Mesenchymal stem cell (in vitro differentiated cells and primary cell): ENCODE measurements at regions not wholly inside any gene's neighbourhood (a gene's known extent, or its start where the extent isn't known, plus 50 kb on each side); places are given as distances from the start of the nearest gene placed in this dataset.

Experiments used
- DNase-seq: peaks from one replicate; pipeline ENCODE4 v3.0.0-alpha.2; 2013
- H2AFZ ChIP-seq: one replicate; pipeline ENCODE4 v1.6.1; 2013; ENCODE audit warnings: low read depth, mild to moderate bottlenecking, control low read depth, inconsistent platforms, low read length, moderate library complexity
- H2AK5ac ChIP-seq: 2 replicates; pipeline ENCODE4 v1.6.1; 2013; ENCODE audit warnings: low read length, moderate library complexity, mild to moderate bottlenecking, inconsistent platforms; ENCODE audit not compliant: severe bottlenecking
- H2BK120ac ChIP-seq: one replicate; pipeline ENCODE4 v1.6.1; 2013; ENCODE audit warnings: low read depth, mild to moderate bottlenecking, inconsistent platforms, low read length, moderate library complexity
- H2BK12ac ChIP-seq, 2 experiments: one replicate each; pipeline ENCODE4 v1.6.1; 2013; ENCODE audit warnings: inconsistent platforms in 2 of 2, low read length in 2 of 2, mild to moderate bottlenecking in 2 of 2, moderate library complexity in 2 of 2, control low read depth in 1 of 2
- H2BK15ac ChIP-seq: one replicate; pipeline ENCODE4 v1.6.1; 2013; ENCODE audit warnings: mild to moderate bottlenecking, low read depth, inconsistent platforms; ENCODE audit not compliant: poor library complexity, severe bottlenecking
- H2BK5ac ChIP-seq: 2 replicates; pipeline ENCODE4 v1.6.1; 2013; ENCODE audit warnings: low read depth, mild to moderate bottlenecking, low read length, control low read depth, inconsistent platforms; ENCODE audit not compliant: poor library complexity, severe bottlenecking
- H3K14ac ChIP-seq, 2 experiments: one replicate each; pipeline ENCODE4 v1.6.1; 2013; ENCODE audit warnings: inconsistent platforms in 2 of 2, low read length in 2 of 2, control low read depth in 1 of 2, mild to moderate bottlenecking in 1 of 2, moderate library complexity in 1 of 2
- H3K18ac ChIP-seq, 2 experiments: one replicate each; pipeline ENCODE4 v1.6.1; 2013; ENCODE audit warnings: inconsistent platforms in 2 of 2, low read length in 2 of 2, control low read depth in 1 of 2, low read depth in 1 of 2, mild to moderate bottlenecking in 1 of 2
- H3K23ac ChIP-seq, 2 experiments: one replicate each; pipeline ENCODE4 v1.6.1; 2013; ENCODE audit warnings: inconsistent platforms in 2 of 2, low read length in 2 of 2, mild to moderate bottlenecking in 2 of 2, moderate library complexity in 2 of 2, control low read depth in 1 of 2
- H3K27ac ChIP-seq: 2 replicates; pipeline ENCODE4 v1.5.1; 2013; ENCODE audit warnings: mild to moderate bottlenecking, moderate library complexity, low read length, control low read depth, inconsistent platforms; ENCODE audit not compliant: poor library complexity, severe bottlenecking
- H3K27me3 ChIP-seq, 2 experiments: 2 replicates each; pipeline versions ENCODE4 v1.6.1 to v1.7.0; 2013; ENCODE audit warnings: low read length in 2 of 2, mild to moderate bottlenecking in 2 of 2, moderate library complexity in 2 of 2, control low read depth in 1 of 2, inconsistent platforms in 1 of 2; ENCODE audit not compliant: control insufficient read depth in 1 of 2, insufficient read depth in 1 of 2
- H3K36me3 ChIP-seq, 2 experiments: 2 replicates each; pipeline versions ENCODE4 v1.6.1 to v1.7.0; 2013; ENCODE audit warnings: low read length in 2 of 2, control low read depth in 1 of 2, inconsistent platforms in 1 of 2, low read depth in 1 of 2, mild to moderate bottlenecking in 1 of 2; ENCODE audit not compliant: insufficient read depth in 2 of 2, control insufficient read depth in 1 of 2
- H3K4ac ChIP-seq, 2 experiments: one replicate each; pipeline ENCODE4 v1.6.1; 2013; ENCODE audit warnings: inconsistent platforms in 2 of 2, low read length in 2 of 2, mild to moderate bottlenecking in 2 of 2, moderate library complexity in 2 of 2, control low read depth in 1 of 2, low read depth in 1 of 2
- H3K4me1 ChIP-seq: 2 replicates; pipeline ENCODE4 v1.6.1; 2013; ENCODE audit warnings: low read depth, low read length, control low read depth; ENCODE audit not compliant: control insufficient read depth, insufficient read depth
- H3K4me2 ChIP-seq: 2 replicates; pipeline ENCODE4 v1.6.1; 2013; ENCODE audit warnings: low read length, mild to moderate bottlenecking, inconsistent platforms; ENCODE audit not compliant: poor library complexity, severe bottlenecking
- H3K4me3 ChIP-seq, 2 experiments: 2 replicates each; pipeline versions ENCODE4 v1.5.1 to v1.7.0; 2013; ENCODE audit warnings: low read length in 2 of 2, mild to moderate bottlenecking in 2 of 2, control low read depth in 1 of 2, low read depth in 1 of 2; ENCODE audit not compliant: insufficient read depth in 1 of 2
- H3K79me1 ChIP-seq: replicated peaks from 2 replicates; pipeline ENCODE4 v1.6.1; 2013; ENCODE audit warnings: mild to moderate bottlenecking, control low read depth, low read length, inconsistent platforms; ENCODE audit not compliant: poor library complexity, severe bottlenecking
- H3K9ac ChIP-seq: 2 replicates; pipeline ENCODE4 v1.7.0; 2013; ENCODE audit warnings: mild to moderate bottlenecking, low read length, moderate library complexity
- H3K9me3 ChIP-seq: 2 replicates; pipeline ENCODE4 v1.7.0; 2013; ENCODE audit warnings: mild to moderate bottlenecking, low read length; ENCODE audit not compliant: control insufficient read depth
- H4K8ac ChIP-seq: one replicate; pipeline ENCODE4 v1.6.1; 2013; ENCODE audit warnings: inconsistent platforms, mild to moderate bottlenecking, low read length, moderate library complexity
- H4K91ac ChIP-seq: one replicate; pipeline ENCODE4 v1.6.1; 2013; ENCODE audit warnings: mild to moderate bottlenecking, low read length, inconsistent platforms
- WGBS: methylation state at CpG from one replicate; pipeline ENCODE4 v1.1.7; 2013; ENCODE audit warnings: mixed read lengths; 5-methylcytosine and 5-hydroxymethylcytosine counted together

DNA sequence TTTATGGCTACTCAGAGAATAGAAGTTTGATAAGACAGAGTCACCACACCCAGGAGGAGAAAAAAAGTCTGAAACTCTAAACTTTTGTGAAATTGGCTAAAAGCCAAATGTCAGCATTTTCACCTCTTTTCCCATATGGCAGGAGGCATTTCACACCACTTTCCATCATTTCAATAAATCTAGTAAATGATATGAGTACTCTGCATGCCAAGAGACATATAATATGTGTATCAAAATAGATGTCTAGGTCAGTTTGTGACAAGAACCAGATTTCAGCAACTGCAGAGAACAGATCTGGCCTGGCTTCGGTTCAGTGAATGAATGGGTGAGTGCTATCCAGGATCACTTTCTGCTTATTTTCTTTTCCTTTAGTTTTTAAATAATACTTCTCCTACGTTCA is 470.8 kb downstream of the ENC1 start:
- no peak overlapping the region for H3K4ac ChIP-seq
- no peak overlapping the region for H3K4me3 ChIP-seq
- WGBS = 95% methylated on average over 2 of the region's 2 CpGs
- no peak overlapping the region for H2BK15ac ChIP-seq
- no peak overlapping the region for H4K91ac ChIP-seq
- H3K27me3 ChIP-seq = peaks cover 0 to 8% of the 10 kb centered on the region in 2 experiments
- no peak overlapping the region for H3K18ac ChIP-seq
- H2BK12ac ChIP-seq = no peak overlapping the region
- no peak overlapping the region for H3K9ac ChIP-seq
- no peak overlapping the region for H3K14ac ChIP-seq
- H2BK120ac ChIP-seq = no peak overlapping the region
- H3K4me1 ChIP-seq = peaks cover 6% of the 10 kb centered on the region
- H2AK5ac ChIP-seq = no peak overlapping the region
- DNase-seq = no peak
- H3K27ac ChIP-seq = no peak overlapping the region
- no peaks in the 10 kb centered on the region for H3K9me3 ChIP-seq
- no peak overlapping the region for H2AFZ ChIP-seq
- no peaks in the 10 kb centered on the region for H3K79me1 ChIP-seq
- no peaks in the 10 kb centered on the region for H3K36me3 ChIP-seq
- H2BK5ac ChIP-seq = no peak overlapping the region
- H4K8ac ChIP-seq = no peak overlapping the region
- no peak overlapping the region for H3K4me2 ChIP-seq
- H3K23ac ChIP-seq = no peak overlapping the region

DNA sequence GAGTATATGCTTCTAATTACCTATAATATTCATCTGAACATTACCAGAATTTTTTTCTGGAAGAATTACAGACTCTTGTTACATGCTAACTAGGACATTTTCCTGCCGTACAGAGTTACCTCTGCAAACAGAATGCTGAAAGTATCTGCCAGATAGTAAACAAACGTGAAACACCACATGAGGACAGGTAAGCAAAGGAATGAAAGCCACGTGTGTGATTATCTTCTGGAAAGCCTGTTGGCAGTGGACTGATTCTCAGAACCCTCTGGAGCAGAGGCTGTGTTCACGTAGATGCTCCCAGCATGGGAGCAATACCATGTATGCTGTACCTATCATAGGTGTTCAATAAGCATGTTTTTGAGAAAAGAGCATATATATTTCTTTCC is 472.6 kb downstream of the ENC1 start:
- H3K4me1 ChIP-seq = peaks cover 2% of the 10 kb centered on the region

DNA sequence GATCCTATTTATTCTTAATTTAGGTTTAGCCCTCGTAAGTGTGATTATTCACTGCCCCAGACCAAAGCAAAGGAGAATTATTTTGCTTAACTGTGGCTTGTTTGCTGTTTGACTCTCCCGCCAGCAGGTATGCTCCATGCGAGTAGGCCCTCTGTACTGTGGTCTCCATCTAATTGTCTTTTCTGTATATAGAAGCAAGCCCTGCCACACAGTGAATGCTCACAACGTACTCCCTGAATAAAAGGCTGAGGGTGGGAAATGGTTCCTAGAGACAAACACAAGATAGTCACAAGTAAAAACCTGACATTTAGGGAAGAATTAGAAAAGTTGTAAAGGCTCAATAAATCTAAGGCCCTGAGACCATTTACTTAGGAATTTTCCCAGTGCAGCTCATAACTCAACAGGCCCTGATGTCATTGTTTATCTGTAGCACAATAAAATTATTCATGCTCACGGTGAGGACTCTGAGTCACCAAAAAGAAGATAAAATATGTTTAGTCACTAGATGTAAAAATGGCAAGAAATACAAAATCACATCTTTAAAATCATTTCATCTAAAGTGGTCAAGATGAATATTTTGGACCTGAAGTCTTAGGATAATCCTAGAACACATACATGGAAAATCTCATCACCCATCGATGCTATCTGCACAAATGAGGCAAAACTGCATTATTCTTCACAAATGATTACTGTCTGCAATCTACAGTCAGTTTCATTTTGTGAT is 473.2 kb downstream of the ENC1 start:
- H2AFZ ChIP-seq = no peak overlapping the region
- H3K36me3 ChIP-seq = no peaks in the 10 kb centered on the region
- H2AK5ac ChIP-seq = no peak overlapping the region
- no peak overlapping the region for H4K91ac ChIP-seq
- no peak overlapping the region for H3K4me3 ChIP-seq
- H2BK15ac ChIP-seq = no peak overlapping the region
- no peak overlapping the region for H3K14ac ChIP-seq
- H3K9ac ChIP-seq = peak overlapping the region; percentile 39
- H3K23ac ChIP-seq = no peak overlapping the region
- 88% methylated on average over 3 of the region's 6 CpGs for WGBS
- H2BK5ac ChIP-seq = no peak overlapping the region
- H4K8ac ChIP-seq = no peak overlapping the region
- H3K79me1 ChIP-seq = no peaks in the 10 kb centered on the region
- no peak overlapping the region for H3K18ac ChIP-seq
- no peaks in the 10 kb centered on the region for H3K4me1 ChIP-seq
- H2BK120ac ChIP-seq = peak overlapping the region; percentile 30
- H3K9me3 ChIP-seq = no peaks in the 10 kb centered on the region
- peak; percentile 82 for DNase-seq
- no peak overlapping the region for H2BK12ac ChIP-seq
- H3K4me2 ChIP-seq = no peak overlapping the region
- no peak overlapping the region for H3K27ac ChIP-seq
- H3K27me3 ChIP-seq = peaks cover 0 to 8% of the 10 kb centered on the region in 2 experiments
- H3K4ac ChIP-seq = no peak overlapping the region

More for the DNA sequence above, 472.6 kb downstream of the ENC1 start:
- no peak overlapping the region for H2BK5ac ChIP-seq
- no peak overlapping the region for H2AFZ ChIP-seq
- H2BK12ac ChIP-seq = no peak overlapping the region
- no peak overlapping the region for H2AK5ac ChIP-seq
- H4K8ac ChIP-seq = no peak overlapping the region
- no peaks in the 10 kb centered on the region for H3K9me3 ChIP-seq
- H3K27me3 ChIP-seq = peaks cover 0 to 8% of the 10 kb centered on the region in 2 experiments
- no peak overlapping the region for H3K14ac ChIP-seq
- H3K4ac ChIP-seq = no peak overlapping the region
- WGBS = 89% methylated on average over 4 of the region's 4 CpGs
- no peak overlapping the region for H3K4me3 ChIP-seq
- no peak overlapping the region for H3K4me2 ChIP-seq
- no peak overlapping the region for H3K23ac ChIP-seq
- H3K36me3 ChIP-seq = no peaks in the 10 kb centered on the region
- H3K79me1 ChIP-seq = no peaks in the 10 kb centered on the region
- no peak overlapping the region for H2BK120ac ChIP-seq
- H4K91ac ChIP-seq = no peak overlapping the region
- peak overlapping the region; percentile 39 for H3K9ac ChIP-seq
- no peak overlapping the region for H3K18ac ChIP-seq
- H3K27ac ChIP-seq = no peak overlapping the region
- H2BK15ac ChIP-seq = no peak overlapping the region
- no peak for DNase-seq

DNA sequence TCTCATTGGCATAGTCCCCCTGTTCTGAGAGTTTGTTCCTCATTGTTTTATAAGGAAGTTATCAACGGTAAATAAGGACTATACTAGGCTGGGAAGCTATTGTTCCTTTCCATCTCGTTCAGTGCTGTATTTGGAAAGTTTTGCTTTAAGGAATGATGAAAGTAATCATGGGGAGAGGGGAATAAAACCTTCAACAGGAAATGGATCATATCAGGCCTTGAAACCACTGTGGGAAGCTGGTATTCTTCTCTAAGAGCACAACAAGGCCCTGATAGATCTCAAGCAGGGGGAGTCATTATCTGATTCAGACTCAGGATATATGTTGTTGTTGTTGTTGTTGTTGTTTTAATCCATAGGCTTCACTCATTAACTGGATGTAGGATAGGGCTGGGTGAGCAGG is 474.5 kb downstream of the ENC1 start:
- Histone ChIP-seq H2BK5ac (no peak overlapping the region), H4K8ac (no peak overlapping the region), H2BK15ac (no peak overlapping the region), H3K18ac (no peak overlapping the region), H3K9me3 (no peaks in the 10 kb centered on the region), H3K4me3 (no peak overlapping the region), H2AFZ (no peak overlapping the region), H3K4ac (no peak overlapping the region), H2AK5ac (no peak overlapping the region), H3K4me2 (no peak overlapping the region), H3K14ac (no peak overlapping the region), H3K9ac (no peak overlapping the region), H3K4me1 (no peaks in the 10 kb centered on the region), H2BK12ac (no peak overlapping the region), H4K91ac (no peak overlapping the region), H3K27me3 (no peaks in the 10 kb centered on the region), H3K36me3 (no peaks in the 10 kb centered on the region), H3K23ac (no peak overlapping the region), H3K27ac (no peak overlapping the region), H3K79me1 (no peaks in the 10 kb centered on the region), H2BK120ac (no peak overlapping the region)
- WGBS = 67% methylated on average over 2 of the region's 2 CpGs
- DNase-seq = peak; percentile 31
